Activated naive CD4-positive, alpha-beta T cell treated with anti-CD3 and anti-CD28 coated beads, Interleukin-2, amount 50 U/mL, for 72 hours (primary cell): ENCODE measurements at regions not wholly inside any gene's neighbourhood (a gene's known extent, or its start where the extent isn't known, plus 50 kb on each side); places are given as distances from the start of the nearest gene placed in this dataset.
"Not testable (repeated sequence)": the region's sequence is repeated elsewhere in the genome, so short reads cannot be mapped to it uniquely, and the experiment has no call there.

Source experiments
- ATAC-seq, 2 donors: fragments of 150-1000 bp; cut with Tn5 transposase; 2 replicates each; pipeline ENCODE4 v1.10.0; 2021; ENCODE audit warnings: mild to moderate bottlenecking in 2 of 2, moderate library complexity in 2 of 2
- DNase-seq, 2 donors: peaks; one replicate each; pipeline ENCODE4 v3.0.0; 2021 to 2022; ENCODE audit warnings: low spot score in 2 of 2
- H3K27ac Mint-ChIP-seq, 2 donors: one replicate each; pipeline ENCODE4 v1.8.0; 2022; ENCODE audit warnings: mild to moderate bottlenecking in 2 of 2, mixed read lengths in 2 of 2
- H3K36me3 Mint-ChIP-seq, 2 donors: one replicate each; pipeline ENCODE4 v1.8.0; 2022; ENCODE audit warnings: mixed read lengths in 2 of 2
- H3K9me3 Mint-ChIP-seq, 2 donors: one replicate each; pipeline ENCODE4 v1.8.0; 2022; ENCODE audit warnings: mixed read lengths in 2 of 2

DNA sequence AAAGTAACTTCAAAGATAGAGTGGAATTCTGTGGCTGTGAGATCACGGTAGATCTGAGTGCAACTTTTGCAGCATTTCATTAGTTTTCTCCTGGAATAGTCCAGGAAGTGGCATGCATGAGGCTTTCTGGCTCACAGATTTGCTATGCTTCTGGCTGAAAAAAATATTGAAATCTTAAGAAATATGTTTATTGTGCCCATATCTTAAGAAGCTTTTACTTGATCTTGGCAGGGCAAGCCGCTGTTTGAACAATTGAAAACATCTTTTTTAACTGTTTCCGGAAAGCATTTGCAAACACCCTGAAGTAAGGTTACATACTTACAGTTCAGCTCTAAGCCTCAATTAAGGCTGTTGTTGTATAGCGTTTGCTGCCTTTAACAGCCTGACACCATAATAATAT, 135.7 kb upstream of the GDNF start:
- Mint-ChIP-seq H3K36me3 (no peaks in the 10 kb centered on the region), H3K27ac (no peak overlapping the region), H3K9me3 (peaks cover 4 to 7% of the 10 kb centered on the region in 2 donors)
- DNase-seq (no peak), ATAC-seq (no peak)

GRCh38 chr5:37971483-37972024, 131.7 kb upstream of the GDNF start:
- Mint-ChIP-seq H3K27ac (no peak overlapping the region), H3K9me3 (peaks cover 4 to 5% of the 10 kb centered on the region in 2 donors), H3K36me3 (no peaks in the 10 kb centered on the region)
- DNase-seq (no peak), ATAC-seq (no peak)

DNA sequence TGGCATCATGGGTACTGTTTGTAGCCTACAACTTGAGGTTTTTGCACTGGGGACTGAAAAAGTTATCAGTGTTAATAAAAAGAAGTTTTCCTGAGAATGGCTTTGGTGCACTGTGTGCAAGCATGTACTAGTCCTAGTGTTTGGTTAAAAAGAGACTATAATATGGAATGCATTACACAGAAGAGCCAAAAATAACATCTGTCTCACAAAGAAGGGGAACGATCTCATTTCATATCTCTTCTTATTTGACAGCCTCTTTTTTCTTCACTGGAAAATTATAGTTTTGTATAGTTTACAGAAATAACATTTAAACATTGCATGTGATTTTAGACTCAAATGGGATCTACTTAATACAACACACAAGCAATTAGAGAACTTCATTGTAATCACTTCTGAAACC, 127.0 kb upstream of the GDNF start:
- DNase-seq (no peak), ATAC-seq (no peak)
- Mint-ChIP-seq H3K9me3 (peaks cover 4% of the 10 kb centered on the region in 2 donors), H3K27ac (no peak overlapping the region), H3K36me3 (no peaks in the 10 kb centered on the region)

DNA sequence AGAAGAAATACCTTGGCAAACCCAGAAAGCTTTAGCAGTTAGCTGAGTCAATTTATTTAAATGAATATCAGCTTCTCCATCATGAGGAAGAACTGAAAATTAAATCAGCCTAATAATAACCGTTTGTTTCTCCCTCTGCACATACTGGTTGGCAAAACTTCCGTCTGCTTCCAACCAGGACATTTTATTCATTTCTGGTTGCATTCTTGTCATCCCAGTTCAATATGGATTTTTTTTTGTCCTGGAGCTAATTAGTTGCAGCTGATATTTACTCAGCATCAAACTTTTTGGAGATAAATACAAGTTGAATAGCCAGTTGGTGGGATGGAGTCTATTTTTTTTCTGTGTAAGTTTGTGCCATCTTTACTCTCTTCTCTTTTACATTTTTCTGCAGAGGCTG, 126.5 kb upstream of the GDNF start:
- Mint-ChIP-seq H3K27ac (no peak overlapping the region), H3K36me3 (no peaks in the 10 kb centered on the region), H3K9me3 (peaks cover 4% of the 10 kb centered on the region in 2 donors)
- ATAC-seq (no peak), DNase-seq (no peak)

GRCh38 chr5:37962389-37962788, 122.5 kb upstream of the GDNF start:
- peaks cover 13 to 23% of the 10 kb centered on the region in 2 donors for H3K9me3 Mint-ChIP-seq
- ATAC-seq (no peak), DNase-seq (no peak)
- H3K27ac Mint-ChIP-seq: no peak overlapping the region
- peaks cover 0 to 6% of the 10 kb centered on the region in 2 donors for H3K36me3 Mint-ChIP-seq

- no peak overlapping the region for H3K27ac Mint-ChIP-seq
- no peak for ATAC-seq
- peaks cover 13 to 19% of the 10 kb centered on the region in 2 donors for H3K9me3 Mint-ChIP-seq
- DNase-seq: no peak
- peaks cover 0 to 6% of the 10 kb centered on the region in 2 donors for H3K36me3 Mint-ChIP-seq
Observed at GRCh38 chr5:37957218-37957617, 117.4 kb upstream of the GDNF start.

- ATAC-seq (no peak), DNase-seq (no peak)
- Mint-ChIP-seq H3K27ac (no peak overlapping the region), H3K9me3 (peaks cover 13 to 19% of the 10 kb centered on the region in 2 donors), H3K36me3 (peaks cover 0 to 6% of the 10 kb centered on the region in 2 donors)
Observed at GRCh38 chr5:37955748-37956147, 115.9 kb upstream of the GDNF start.

- Mint-ChIP-seq H3K9me3 (peaks cover 11 to 13% of the 10 kb centered on the region in 2 donors), H3K36me3 (peaks cover 0 to 6% of the 10 kb centered on the region in 2 donors), H3K27ac (no peak overlapping the region)
- ATAC-seq: no peak
- no peak for DNase-seq
Observed at GRCh38 chr5:37954561-37954960, 114.7 kb upstream of the GDNF start.

DNA sequence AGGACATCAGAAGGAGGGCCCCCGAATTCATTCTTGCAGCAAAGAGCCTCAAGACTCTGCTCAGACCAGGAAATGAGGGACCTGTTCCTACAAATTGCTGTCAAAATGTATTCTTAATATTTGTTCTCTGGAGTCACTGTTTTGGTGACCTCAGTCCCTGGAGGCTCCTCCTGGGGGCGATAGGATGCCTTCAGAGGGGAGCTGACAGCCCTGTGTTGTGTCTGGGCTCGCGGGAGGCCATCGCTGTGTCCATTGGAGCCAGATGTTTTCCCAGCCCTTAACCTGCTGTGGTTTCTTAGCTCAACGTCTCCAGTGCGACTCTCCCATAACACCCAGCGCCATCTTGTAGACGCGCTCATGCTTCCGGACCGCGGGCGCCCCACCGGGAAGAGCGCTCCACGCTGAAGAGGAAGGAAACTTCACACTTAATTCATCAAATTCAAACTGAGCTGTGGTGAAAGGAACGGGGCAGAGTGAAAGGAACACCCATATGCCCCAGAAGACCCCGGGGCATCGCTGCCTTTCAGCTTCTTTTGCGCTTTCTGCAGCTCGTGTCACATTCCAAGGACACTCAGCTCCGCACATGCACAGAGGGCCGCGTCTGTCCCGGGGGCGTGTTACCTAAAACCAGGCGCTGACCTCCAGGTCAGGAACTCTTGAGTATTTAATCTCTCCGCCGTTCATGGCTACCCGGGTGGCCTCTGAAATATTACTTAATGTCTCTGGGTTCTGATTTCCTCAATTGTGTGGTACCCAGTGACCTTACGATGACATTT, 112.3 kb upstream of the GDNF start:
- Mint-ChIP-seq H3K9me3 (peaks cover 0 to 4% of the 10 kb centered on the region in 2 donors), H3K36me3 (no peaks in the 10 kb centered on the region), H3K27ac (no peak overlapping the region)
- DNase-seq (no peak), ATAC-seq (no peak)

GRCh38 chr5:37950436-37950835, 110.6 kb upstream of the GDNF start:
- ATAC-seq (no peak), DNase-seq (no peak)
- no peak overlapping the region for H3K27ac Mint-ChIP-seq
- H3K36me3 Mint-ChIP-seq: no peaks in the 10 kb centered on the region
- peaks cover 0 to 4% of the 10 kb centered on the region in 2 donors for H3K9me3 Mint-ChIP-seq

DNA sequence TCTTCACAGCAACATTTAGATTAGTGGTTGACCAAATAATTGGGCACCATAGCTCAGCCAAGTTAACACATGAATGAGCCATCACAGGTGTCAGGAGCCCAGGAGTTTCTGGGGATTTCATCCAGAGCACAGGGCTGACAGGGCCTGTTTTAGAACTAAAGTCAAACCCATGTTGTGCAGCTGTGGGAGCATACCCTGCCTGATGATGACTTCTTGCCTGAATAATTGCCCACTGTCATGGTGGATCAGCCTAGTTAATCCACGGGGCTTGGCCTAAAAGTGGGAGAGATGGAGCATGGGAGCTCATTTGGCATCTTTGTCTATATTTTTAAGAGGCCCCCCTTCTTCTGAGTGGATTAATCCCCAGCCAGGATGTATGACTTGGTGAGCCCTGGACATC, 105.6 kb upstream of the GDNF start:
- no peak for ATAC-seq
- Mint-ChIP-seq H3K27ac (no peak overlapping the region), H3K36me3 (no peaks in the 10 kb centered on the region), H3K9me3 (peaks cover 3 to 4% of the 10 kb centered on the region in 2 donors)
- no peak for DNase-seq

DNA sequence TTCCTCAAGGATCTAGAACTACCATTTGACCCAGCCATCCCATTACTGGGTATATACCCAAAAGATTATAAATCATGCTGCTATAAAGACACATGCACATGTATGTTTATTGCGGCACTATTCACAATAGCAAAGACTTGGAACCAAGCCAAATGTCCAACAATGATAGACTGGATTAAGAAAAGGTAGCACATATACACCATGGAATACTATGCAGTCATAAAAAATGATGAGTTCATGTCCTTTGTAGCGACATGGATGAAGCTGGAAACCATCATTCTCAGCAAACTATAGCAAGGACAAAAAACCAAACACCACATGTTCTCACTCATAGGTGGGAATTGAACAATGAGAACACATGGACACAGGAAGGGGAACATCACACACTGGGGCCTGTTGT, 103.3 kb upstream of the GDNF start:
- not testable (repeated sequence) for DNase-seq, H3K9me3 Mint-ChIP-seq, H3K36me3 Mint-ChIP-seq, ATAC-seq, H3K27ac Mint-ChIP-seq

DNA sequence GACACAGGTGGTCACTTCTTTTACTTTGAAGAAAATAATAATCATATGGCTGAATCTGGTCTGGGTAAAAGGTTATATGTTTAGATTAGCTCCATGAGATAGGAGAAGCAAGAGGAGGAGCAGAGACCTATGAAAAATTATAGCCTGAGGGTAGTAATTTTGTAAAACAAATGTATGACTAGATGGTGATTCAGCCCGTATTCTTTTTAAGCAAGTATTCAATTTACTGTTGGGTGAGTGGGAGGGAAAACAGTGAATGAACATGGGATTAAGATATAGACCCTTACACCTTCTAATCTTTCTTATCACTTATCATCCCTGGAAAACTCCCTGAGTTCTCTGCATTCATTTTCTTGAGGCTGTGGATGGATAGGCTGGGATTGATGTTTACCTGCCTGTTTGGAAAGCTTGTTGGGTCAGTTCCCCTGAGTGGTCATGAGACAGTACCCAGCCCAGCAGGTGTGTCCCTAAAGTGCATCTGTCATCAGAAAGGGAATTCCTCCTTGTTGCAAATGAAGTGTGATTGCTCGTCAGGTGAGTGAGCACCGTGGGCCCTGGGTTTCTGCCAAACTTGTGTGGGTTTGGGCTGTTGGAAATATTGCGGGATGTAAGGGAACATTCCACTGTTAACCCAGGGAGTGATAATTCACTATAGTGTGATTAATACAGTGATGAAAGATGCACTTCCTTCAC, 101.2 kb upstream of the GDNF start:
- H3K9me3 Mint-ChIP-seq: peaks cover 6 to 7% of the 10 kb centered on the region in 2 donors
- H3K27ac Mint-ChIP-seq: no peak overlapping the region
- no peak for DNase-seq
- H3K36me3 Mint-ChIP-seq: no peaks in the 10 kb centered on the region
- no peak for ATAC-seq

DNA sequence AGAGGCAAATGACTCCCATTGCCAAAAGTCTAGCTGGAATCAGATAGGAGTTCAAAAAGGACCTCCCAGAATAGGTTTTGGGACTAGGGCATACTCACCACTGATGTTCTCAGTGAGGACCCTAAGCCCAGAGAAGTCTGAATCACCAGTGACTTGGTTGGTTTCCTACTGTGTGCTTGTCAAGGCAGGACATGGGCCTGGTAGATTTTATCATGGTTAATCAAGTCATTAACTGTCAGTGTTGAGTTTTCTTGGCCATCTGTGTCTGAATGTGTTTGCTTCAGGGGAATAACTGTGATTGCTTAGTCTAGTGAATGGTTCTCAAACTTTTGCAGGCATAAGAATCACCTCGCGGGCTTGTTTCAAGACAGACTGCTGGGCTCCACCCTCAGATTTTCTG, 99.0 kb upstream of the GDNF start:
- DNase-seq (no peak), ATAC-seq (no peak)
- no peak overlapping the region for H3K27ac Mint-ChIP-seq
- H3K36me3 Mint-ChIP-seq: no peaks in the 10 kb centered on the region
- H3K9me3 Mint-ChIP-seq: peaks cover 6 to 9% of the 10 kb centered on the region in 2 donors

DNA sequence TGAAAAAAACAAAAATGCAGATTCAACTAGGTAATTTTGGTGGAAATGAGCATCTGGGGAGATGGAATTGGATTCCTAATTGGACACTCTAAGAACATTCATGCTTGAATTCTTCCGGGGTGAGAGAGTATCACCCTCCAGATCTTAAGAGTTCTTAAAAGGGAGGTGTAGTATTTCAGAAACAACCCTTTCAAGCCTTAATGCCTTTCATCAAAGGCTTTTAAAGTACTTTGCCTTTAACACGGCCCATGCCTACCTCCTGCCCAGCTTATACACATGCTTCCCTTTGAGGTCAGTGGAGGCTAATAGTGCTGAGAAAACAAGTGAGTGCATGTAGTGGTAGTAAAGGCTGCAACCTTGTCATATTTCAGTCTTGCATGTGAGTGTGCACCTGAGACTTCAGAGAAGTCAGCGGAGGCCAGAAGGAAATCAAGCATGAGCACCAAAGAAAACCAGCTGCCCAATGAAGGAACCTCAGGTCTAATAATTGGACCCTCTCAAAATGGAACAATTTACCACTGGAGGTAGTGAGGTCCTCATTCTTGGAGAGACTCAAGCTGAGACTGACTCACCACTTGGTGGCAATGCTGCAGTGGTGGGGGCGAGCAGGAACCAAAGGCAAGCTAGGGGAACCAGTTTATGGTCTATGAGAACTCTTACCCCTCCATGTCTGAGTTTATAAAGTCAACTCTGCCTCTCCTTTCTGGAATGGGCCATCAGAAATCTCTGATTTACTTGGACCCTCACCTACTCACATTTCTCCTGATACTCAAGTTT, 98.4 kb upstream of the GDNF start:
- ATAC-seq: no peak
- DNase-seq: no peak
- Mint-ChIP-seq H3K36me3 (no peaks in the 10 kb centered on the region), H3K9me3 (peaks cover 3 to 9% of the 10 kb centered on the region in 2 donors), H3K27ac (no peak overlapping the region)

DNA sequence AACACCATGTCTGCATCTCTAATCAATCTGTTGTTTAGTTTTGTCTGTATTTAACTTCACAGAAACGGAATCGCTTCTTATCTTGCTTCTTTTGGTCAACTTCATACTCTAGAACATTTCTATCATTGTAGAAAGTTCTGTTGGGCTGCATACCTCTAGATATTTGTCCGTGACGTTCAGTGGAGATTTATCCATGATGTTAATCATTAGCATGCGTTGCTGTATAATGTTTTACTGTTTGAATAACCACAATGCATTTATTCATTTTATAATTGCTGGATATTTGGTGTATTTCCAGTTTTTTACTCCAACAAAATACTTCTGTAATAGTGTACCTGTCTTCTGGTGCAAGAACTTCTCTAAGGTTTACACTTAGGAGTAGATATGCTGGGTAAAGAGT, 96.2 kb upstream of the GDNF start:
- H3K9me3 Mint-ChIP-seq: peaks cover 9 to 13% of the 10 kb centered on the region in 2 donors
- H3K27ac Mint-ChIP-seq: no peak overlapping the region
- ATAC-seq: no peak
- no peaks in the 10 kb centered on the region for H3K36me3 Mint-ChIP-seq
- no peak for DNase-seq

GRCh38 chr5:37933576-37933975, 93.7 kb upstream of the GDNF start:
- H3K27ac Mint-ChIP-seq: no peak overlapping the region
- peaks cover 9 to 13% of the 10 kb centered on the region in 2 donors for H3K9me3 Mint-ChIP-seq
- no peak for ATAC-seq
- no peak for DNase-seq
- no peaks in the 10 kb centered on the region for H3K36me3 Mint-ChIP-seq
